COLO668 (cell line): ENCODE measurements at regions not wholly inside any gene's neighbourhood (a gene's known extent, or its start where the extent isn't known, plus 50 kb on each side); places are given as distances from the start of the nearest gene placed in this dataset.
A peak's percentile ranks its signal among the peaks of the same experiment; 100 is the strongest.

Source experiments
- DNase-seq: peaks from one replicate; lab custom pipeline; 2025; ENCODE audit not compliant: unreplicated experiment; lab: John Stamatoyannopoulos, UW

- no peak for DNase-seq
Measured at GRCh38 chr11:79582434-79582833, 141.6 kb upstream of the TENM4 start.

GRCh38 chr11:79579063-79579462 is 138.2 kb upstream of the TENM4 start:
- DNase-seq, result no peak

- no peak for DNase-seq
Measured at GRCh38 chr11:79578116-79578515, 137.3 kb upstream of the TENM4 start.

- DNase-seq, result no peak
Measured at GRCh38 chr11:79575701-79576100, 134.9 kb upstream of the TENM4 start.

- no peak for DNase-seq
Measured at GRCh38 chr11:79570104-79570503, 129.3 kb upstream of the TENM4 start.

GRCh38 chr11:79564288-79564925 is 123.6 kb upstream of the TENM4 start:
- no peak for DNase-seq

GRCh38 chr11:79561496-79561895 is 120.7 kb upstream of the TENM4 start:
- no peak for DNase-seq

GRCh38 chr11:79550809-79551208 is 110.0 kb upstream of the TENM4 start:
- no peak for DNase-seq

- no peak for DNase-seq
Measured at GRCh38 chr11:79547256-79547655, 106.4 kb upstream of the TENM4 start.

GRCh38 chr11:79546351-79546750 is 105.5 kb upstream of the TENM4 start:
- peak; percentile 14 for DNase-seq

GRCh38 chr11:79544361-79544760 is 103.5 kb upstream of the TENM4 start:
- no peak for DNase-seq

GRCh38 chr11:79543101-79543500 is 102.3 kb upstream of the TENM4 start:
- DNase-seq, result no peak

GRCh38 chr11:79541466-79541865 is 100.6 kb upstream of the TENM4 start:
- DNase-seq, result no peak

- no peak for DNase-seq
Measured at GRCh38 chr11:79538775-79539174, 97.9 kb upstream of the TENM4 start.

- no peak for DNase-seq
Measured at GRCh38 chr11:79536155-79536917, 95.5 kb upstream of the TENM4 start.

- no peak for DNase-seq
Measured at GRCh38 chr11:79535606-79536005, 94.8 kb upstream of the TENM4 start.

- DNase-seq, result no peak
Measured at GRCh38 chr11:79525257-79525656, 84.4 kb upstream of the TENM4 start.

GRCh38 chr11:79522626-79523025 is 81.8 kb upstream of the TENM4 start:
- no peak for DNase-seq

GRCh38 chr11:79520086-79520485 is 79.3 kb upstream of the TENM4 start:
- no peak for DNase-seq

- DNase-seq, result no peak
Measured at GRCh38 chr11:79515781-79516180, 75.0 kb upstream of the TENM4 start.

GRCh38 chr11:79514695-79515094 is 73.9 kb upstream of the TENM4 start:
- no peak for DNase-seq

- DNase-seq, result no peak
Measured at GRCh38 chr11:79514290-79514689, 73.5 kb upstream of the TENM4 start.
